ENCODE measurements at regions not wholly inside any gene's neighbourhood (a gene's known extent, or its start where the extent isn't known, plus 50 kb on each side); places are given as distances from the start of the nearest gene placed in this dataset.

GRCh38 chr9:11542781-11543180 is 930.0 kb upstream of the PTPRD start:
- H3K4me3 ChIP-seq: no peak overlapping the region
- TF ChIP-seq EP300 (IDR thresholded peaks at IDR 0.05) (no peak), CTCF (IDR thresholded peaks at IDR 0.05) (no peak), POLR2AphosphoS5 (IDR thresholded peaks at IDR 0.05) (no peak), POLR2A (IDR thresholded peaks at IDR 0.05) (no peak)
- H3K27ac ChIP-seq: no peak overlapping the region
- no peak for ATAC-seq
- no peaks in the 10 kb centered on the region for H3K27me3 ChIP-seq
- H3K9me3 ChIP-seq: no peaks in the 10 kb centered on the region
- no peaks in the 10 kb centered on the region for H3K36me3 ChIP-seq
- H3K4me1 ChIP-seq: no peaks in the 10 kb centered on the region

GRCh38 chr9:11546231-11546630 is 933.4 kb upstream of the PTPRD start:
- no peaks in the 10 kb centered on the region for H3K27me3 ChIP-seq
- TF ChIP-seq CTCF (IDR thresholded peaks at IDR 0.05): no peak
- TF ChIP-seq POLR2A (IDR thresholded peaks at IDR 0.05): no peak
- no peak for TF ChIP-seq POLR2AphosphoS5 (IDR thresholded peaks at IDR 0.05)
- no peak for TF ChIP-seq EP300 (IDR thresholded peaks at IDR 0.05)
- H3K4me3 ChIP-seq: no peak overlapping the region
- H3K27ac ChIP-seq: no peak overlapping the region
- no peaks in the 10 kb centered on the region for H3K4me1 ChIP-seq
- WGBS, 2 donors (ENCODE audit: low coverage in 1 of 2): 26 to 53% methylated on average over 3 of the region's 3 CpGs
- no peaks in the 10 kb centered on the region for H3K36me3 ChIP-seq
- no peaks in the 10 kb centered on the region for H3K9me3 ChIP-seq
- ATAC-seq: no peak

- no peaks in the 10 kb centered on the region for H3K9me3 ChIP-seq
- H3K4me1 ChIP-seq: no peaks in the 10 kb centered on the region
- H3K4me3 ChIP-seq: no peak overlapping the region
- no peak overlapping the region for H3K27ac ChIP-seq
- H3K27me3 ChIP-seq: no peaks in the 10 kb centered on the region
- no peaks in the 10 kb centered on the region for H3K36me3 ChIP-seq
- TF ChIP-seq EP300 (IDR thresholded peaks at IDR 0.05) (no peak), POLR2A (IDR thresholded peaks at IDR 0.05) (no peak), POLR2AphosphoS5 (IDR thresholded peaks at IDR 0.05) (no peak), CTCF (IDR thresholded peaks at IDR 0.05) (no peak)
- 84% methylated on average over 5 of the region's 7 CpGs; no CpG with 5 or more reads in 1 of the 2 donors for WGBS, 2 donors (ENCODE audit: low coverage in 1 of 2)
- ATAC-seq: no peak
Observed at GRCh38 chr9:11549311-11549794, 936.6 kb upstream of the PTPRD start.

- no peak for ATAC-seq
- Histone ChIP-seq H3K27ac (no peak overlapping the region), H3K27me3 (no peaks in the 10 kb centered on the region), H3K4me3 (no peak overlapping the region), H3K9me3 (no peaks in the 10 kb centered on the region), H3K4me1 (no peaks in the 10 kb centered on the region), H3K36me3 (no peaks in the 10 kb centered on the region)
- TF ChIP-seq POLR2AphosphoS5 (IDR thresholded peaks at IDR 0.05): no peak
Observed at GRCh38 chr9:11551106-11551505, 938.3 kb upstream of the PTPRD start.

GRCh38 chr9:11558043-11558442 is 945.2 kb upstream of the PTPRD start:
- Histone ChIP-seq H3K36me3 (no peaks in the 10 kb centered on the region), H3K27me3 (no peaks in the 10 kb centered on the region), H3K9me3 (no peaks in the 10 kb centered on the region), H3K4me1 (no peaks in the 10 kb centered on the region), H3K27ac (no peak overlapping the region), H3K4me3 (no peak overlapping the region)
- TF ChIP-seq POLR2AphosphoS5 (IDR thresholded peaks at IDR 0.05) (no peak), POLR2A (IDR thresholded peaks at IDR 0.05) (no peak), EP300 (IDR thresholded peaks at IDR 0.05) (no peak), CTCF (IDR thresholded peaks at IDR 0.05) (no peak)
- ATAC-seq: no peak
- WGBS, 2 donors (ENCODE audit: low coverage in 1 of 2): 76 to 94% methylated on average over 2 of the region's 2 CpGs

Data from gastroesophageal sphincter (tissue), 4 donors.